ENCODE measurements at regions not wholly inside any gene's neighbourhood (a gene's known extent, or its start where the extent isn't known, plus 50 kb on each side); places are given as distances from the start of the nearest gene placed in this dataset.

- TF ChIP-seq CEBPB (IDR thresholded peaks at IDR 0.05) (no peak), TAF1 (IDR thresholded peaks at IDR 0.05; ENCODE audit: low read depth) (no peak), ZBTB7A (IDR thresholded peaks at IDR 0.05; ENCODE audit: low read depth) (no peak), NFIC (IDR thresholded peaks at IDR 0.05) (no peak), REST (IDR thresholded peaks at IDR 0.05; ENCODE audit: low read depth) (no peak)
Measured at GRCh38 chr2:62291052-62291451, 95.1 kb downstream of the B3GNT2 start.

DNA sequence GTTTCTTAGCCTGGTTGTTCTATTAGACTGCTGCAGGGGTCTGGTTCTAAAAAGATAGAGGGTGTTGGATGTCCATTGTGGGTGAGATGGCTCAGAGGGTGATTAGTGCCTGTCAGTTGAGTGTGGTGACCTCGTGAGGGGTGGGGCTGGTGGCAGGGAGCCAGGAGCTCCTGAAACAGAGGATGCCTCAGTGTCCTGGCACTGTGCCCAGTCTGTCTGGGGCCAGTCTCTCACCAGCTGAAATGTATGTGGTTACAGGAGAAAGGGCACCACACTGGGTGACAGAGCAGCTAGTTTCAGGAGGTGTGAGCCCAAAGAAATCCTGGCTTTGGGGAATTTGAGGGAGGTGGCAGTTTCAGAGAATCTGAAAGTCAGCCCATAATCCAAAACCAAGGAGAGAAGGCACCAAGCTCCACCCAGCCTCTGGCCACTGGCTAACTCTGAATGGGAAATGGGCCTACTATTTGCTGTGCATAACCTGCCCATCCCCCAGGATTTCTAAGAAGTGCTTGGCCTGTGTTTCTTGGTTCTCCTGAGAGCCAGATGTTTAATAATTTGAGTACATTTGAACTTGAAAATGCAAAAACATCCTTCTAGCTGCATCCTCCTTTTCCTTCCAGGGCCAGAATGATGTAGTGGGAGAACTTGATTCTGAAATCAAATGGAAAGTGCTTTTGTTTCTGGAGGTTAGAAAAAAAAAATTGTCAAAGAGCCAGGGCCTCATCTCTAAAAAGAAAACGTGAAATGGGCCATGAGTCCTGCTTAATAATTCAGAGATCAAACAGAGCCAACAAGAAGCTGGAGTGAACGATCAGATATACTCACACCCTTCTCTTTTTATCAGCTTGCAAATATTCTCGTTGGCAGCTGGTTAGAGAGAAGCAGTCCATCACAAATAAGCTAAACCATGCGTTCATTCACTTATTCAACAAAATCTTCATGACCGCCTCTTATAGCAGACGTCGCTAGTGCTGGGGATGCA is 92.3 kb downstream of the B3GNT2 start:
- TF ChIP-seq CEBPB (IDR thresholded peaks at IDR 0.05) (no peak), RAD21 (IDR thresholded peaks at IDR 0.05; ENCODE audit: low read depth) (peak; percentile 7; the same call in 1 of the 2 replicates), TEAD4 (IDR thresholded peaks at IDR 0.05) (peak; percentile 57), YY1 (IDR thresholded peaks at IDR 0.05; ENCODE audit: low read depth) (0 out of 2 replicates have a peak, but pooled peaks have one; percentile 15), ZBTB7A (IDR thresholded peaks at IDR 0.05; ENCODE audit: low read depth) (no peak), NFIC (IDR thresholded peaks at IDR 0.05) (peak; percentile 98), CREB1 (IDR thresholded peaks at IDR 0.05; ENCODE audit: low read depth) (no peak), REST (IDR thresholded peaks at IDR 0.05; ENCODE audit: low read depth) (no peak), EGR1 (IDR thresholded peaks at IDR 0.05) (no peak), TCF12 (IDR thresholded peaks at IDR 0.05; ENCODE audit: low read depth) (peak; percentile 70), TAF1 (IDR thresholded peaks at IDR 0.05; ENCODE audit: low read depth) (no peak), EP300 (IDR thresholded peaks at IDR 0.05; ENCODE audit: borderline replicate concordance) (peak; percentile 72; the same call in 1 of the 2 replicates), FOXM1 (IDR thresholded peaks at IDR 0.05; ENCODE audit: borderline replicate concordance, low read depth) (no peak), MAX (IDR thresholded peaks at IDR 0.05) (peak; percentile 52)
- TF ChIP-seq, protein P1, sequence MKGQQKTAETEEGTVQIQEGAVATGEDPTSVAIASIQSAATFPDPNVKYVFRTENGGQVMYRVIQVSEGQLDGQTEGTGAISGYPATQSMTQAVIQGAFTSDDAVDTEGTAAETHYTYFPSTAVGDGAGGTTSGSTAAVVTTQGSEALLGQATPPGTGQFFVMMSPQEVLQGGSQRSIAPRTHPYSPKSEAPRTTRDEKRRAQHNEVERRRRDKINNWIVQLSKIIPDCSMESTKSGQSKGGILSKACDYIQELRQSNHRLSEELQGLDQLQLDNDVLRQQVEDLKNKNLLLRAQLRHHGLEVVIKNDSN (IDR thresholded peaks at IDR 0.05) = peak; percentile 48; the same call in 1 of the 2 replicates

GRCh38 chr2:62287282-62287681 is 91.4 kb downstream of the B3GNT2 start:
- TF ChIP-seq TCF12 (IDR thresholded peaks at IDR 0.05; ENCODE audit: low read depth) = no peak
- TF ChIP-seq FOXM1 (IDR thresholded peaks at IDR 0.05; ENCODE audit: borderline replicate concordance, low read depth) = no peak
- TF ChIP-seq CREB1 (IDR thresholded peaks at IDR 0.05; ENCODE audit: low read depth) = no peak
- TF ChIP-seq, protein P1 (IDR thresholded peaks at IDR 0.05) = no peak
- no peak for TF ChIP-seq ZBTB7A (IDR thresholded peaks at IDR 0.05; ENCODE audit: low read depth)
- no peak for TF ChIP-seq EP300 (IDR thresholded peaks at IDR 0.05; ENCODE audit: borderline replicate concordance)
- TF ChIP-seq MAX (IDR thresholded peaks at IDR 0.05) = no peak
- no peak for TF ChIP-seq EGR1 (IDR thresholded peaks at IDR 0.05)
- TF ChIP-seq CEBPB (IDR thresholded peaks at IDR 0.05) = no peak
- no peak for TF ChIP-seq TAF1 (IDR thresholded peaks at IDR 0.05; ENCODE audit: low read depth)
- no peak for TF ChIP-seq REST (IDR thresholded peaks at IDR 0.05; ENCODE audit: low read depth)
- no peak for TF ChIP-seq RAD21 (IDR thresholded peaks at IDR 0.05; ENCODE audit: low read depth)
- no peak for TF ChIP-seq NFIC (IDR thresholded peaks at IDR 0.05)
- no peak for TF ChIP-seq TEAD4 (IDR thresholded peaks at IDR 0.05)
- no peak for TF ChIP-seq YY1 (IDR thresholded peaks at IDR 0.05; ENCODE audit: low read depth)
